Inflammatory macrophage treated with lipopolysaccharide for 1 hour (primary cell): ENCODE measurements at regions not wholly inside any gene's neighbourhood (a gene's known extent, or its start where the extent isn't known, plus 50 kb on each side); places are given as distances from the start of the nearest gene placed in this dataset.
A peak's percentile ranks its signal among the peaks of the same experiment; 100 is the strongest.

Experiments
- DNase-seq, 2 donors: peaks; one replicate each; pipeline ENCODE4 v3.0.0-alpha.2; 2020 to 2022

DNA sequence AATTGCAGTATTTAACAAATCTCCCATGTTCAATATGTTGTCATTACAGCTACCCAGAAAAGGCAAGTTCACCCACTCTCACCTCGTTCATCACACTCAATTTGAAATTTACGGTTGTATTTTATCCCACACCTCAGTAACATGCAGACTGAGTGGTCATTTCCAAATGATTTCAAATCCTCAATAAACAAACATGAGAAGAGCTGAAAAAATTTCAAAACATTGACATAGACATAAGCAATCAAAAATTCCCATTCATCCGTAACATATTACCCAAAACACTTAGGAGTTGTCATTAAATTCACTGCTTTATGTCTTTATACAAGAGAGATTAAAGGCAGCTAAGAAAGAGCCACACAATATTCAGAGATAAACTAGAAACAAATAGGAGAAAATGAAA lies 61.7 kb upstream of the NEBL start:
- no peak for DNase-seq

DNA sequence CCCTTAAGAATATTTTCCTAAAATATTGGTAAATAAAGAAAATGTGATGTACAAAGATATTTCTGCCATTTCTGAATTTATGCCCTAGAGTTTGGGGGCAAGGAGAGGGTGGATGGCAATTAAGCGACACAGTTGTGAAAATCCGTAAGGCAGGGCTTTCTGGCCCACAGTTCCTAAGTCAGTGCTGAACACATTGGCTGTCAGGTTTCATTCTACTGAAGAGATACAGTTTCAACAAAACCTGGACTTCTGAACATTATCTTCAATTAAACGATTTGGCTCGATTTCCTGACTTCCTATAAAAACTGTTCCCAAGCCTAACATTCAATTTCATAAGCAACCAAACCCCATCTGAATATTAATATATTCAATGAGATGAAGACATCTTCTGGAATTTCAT lies 61.1 kb upstream of the NEBL start:
- no peak for DNase-seq

DNA sequence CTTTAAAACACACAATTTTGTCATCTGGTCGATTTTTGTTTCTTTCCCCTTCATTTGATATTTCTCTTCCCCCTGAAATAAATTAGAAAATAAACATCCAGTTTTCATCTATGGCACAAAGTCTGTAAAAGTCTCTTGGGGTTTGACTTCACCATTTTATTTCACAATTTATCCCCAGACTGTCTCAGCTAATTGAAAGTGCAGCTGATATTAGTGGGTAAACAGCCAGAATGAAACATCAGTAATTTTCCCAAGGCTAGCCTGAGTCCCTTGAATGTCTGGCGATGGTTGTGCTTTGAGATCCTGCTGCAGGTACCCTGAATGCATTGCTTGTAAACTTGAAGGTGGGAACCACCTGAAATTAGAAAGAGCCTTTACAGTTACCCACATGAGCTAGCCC lies 60.6 kb upstream of the NEBL start:
- no peak for DNase-seq

DNA sequence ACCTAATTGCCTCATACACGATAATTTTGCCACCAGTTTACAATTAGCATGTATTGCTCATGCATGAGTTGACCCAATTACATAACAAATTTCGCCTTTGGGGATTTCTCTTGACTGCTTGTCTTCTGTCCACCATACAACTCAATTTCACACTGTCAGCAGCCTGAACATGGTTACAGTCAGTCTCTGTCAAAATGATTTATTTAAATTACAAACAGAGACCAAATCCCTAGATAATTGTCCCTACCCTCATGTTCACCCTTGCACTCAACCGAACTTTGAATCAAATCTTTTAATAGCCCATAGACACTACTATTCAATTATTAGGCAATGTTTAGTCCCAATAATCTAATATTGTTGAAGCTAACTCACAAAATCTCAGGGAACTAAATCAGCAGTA lies 59.7 kb upstream of the NEBL start:
- peak in 1 of 2 donors; percentile 7 for DNase-seq

DNA sequence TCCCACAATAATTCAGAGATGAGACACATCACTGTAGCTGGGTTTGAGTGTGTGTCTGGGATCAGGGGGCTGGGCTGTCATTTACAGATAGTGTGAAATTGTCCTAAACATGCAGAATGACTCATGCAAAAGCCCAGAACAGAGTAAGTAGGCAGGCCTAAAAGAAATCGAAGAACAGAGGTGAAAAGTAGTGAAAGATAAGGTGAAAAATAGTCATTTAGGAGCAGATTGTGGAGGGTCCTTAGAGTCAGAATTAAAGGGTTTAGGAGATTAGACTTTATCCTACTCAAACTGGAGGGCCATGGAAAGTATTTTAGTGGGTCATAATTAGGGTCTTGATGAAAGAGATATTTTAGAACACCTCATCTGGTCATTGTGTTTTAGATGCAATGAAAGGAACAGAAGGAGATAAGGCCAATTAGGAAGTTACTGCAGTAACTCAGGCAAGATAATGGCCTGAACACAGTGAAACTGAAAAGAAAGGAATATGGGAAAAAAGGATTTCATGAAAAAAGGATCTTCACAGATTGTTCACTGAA lies 58.3 kb upstream of the NEBL start:
- DNase-seq: no peak

DNA sequence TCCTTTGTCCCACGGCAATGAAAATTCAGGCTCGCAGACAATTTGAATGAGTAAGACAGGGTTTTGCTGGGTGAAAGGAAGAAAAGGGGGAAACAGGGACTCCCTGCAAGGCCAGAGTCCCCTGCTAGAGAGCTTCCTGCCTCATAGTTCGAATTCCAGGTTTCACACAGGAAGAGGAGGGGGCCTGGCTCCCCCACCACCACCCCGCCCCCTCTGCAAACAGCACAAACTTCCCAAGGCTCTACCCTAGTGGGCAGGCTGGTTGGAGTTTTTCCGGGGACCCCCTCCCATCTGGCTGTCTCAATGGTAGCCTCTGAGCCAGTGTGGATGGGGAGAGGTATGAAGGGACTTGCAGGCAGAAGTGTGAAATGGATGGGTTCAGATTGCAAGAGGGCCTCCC lies 57.4 kb upstream of the NEBL start:
- no peak for DNase-seq

DNA sequence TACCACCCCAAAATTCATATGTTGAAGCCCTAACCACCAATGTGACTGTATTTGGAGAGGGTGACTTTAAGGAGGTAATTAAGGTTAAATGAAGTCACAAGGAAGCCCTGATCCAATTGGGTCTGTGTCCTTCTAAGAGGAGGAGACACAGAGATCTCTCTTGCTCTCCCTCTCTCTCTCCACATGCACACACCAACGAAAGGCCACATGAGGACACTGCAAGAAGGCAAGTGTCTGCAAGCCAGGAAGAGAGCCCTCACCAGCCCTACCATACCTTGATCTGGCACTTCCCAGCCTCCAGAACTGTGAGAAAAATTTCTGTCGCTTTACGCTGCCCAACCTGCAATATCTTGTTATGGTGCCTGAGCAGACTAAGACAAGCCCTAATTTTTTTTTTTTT lies 56.0 kb upstream of the NEBL start:
- no peak for DNase-seq

DNA sequence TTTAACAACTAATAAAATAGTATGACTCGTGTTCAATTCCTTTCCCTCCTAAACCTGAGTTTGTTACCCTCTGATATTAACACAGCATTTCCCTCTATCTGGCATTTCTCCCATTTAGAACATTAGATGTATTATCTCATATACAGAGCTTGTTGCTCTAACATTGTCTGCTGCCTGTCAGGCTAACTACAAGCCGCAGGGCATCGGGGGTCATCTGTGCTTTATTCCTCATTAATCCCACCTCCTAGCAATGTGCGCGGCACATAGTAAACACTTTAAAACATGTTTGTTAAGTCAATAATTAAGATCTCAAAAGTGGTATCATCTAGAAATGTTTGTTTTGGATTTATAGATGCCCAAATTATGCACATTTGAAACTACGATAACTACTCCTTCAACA lies 52.9 kb upstream of the NEBL start:
- DNase-seq: no peak

DNA sequence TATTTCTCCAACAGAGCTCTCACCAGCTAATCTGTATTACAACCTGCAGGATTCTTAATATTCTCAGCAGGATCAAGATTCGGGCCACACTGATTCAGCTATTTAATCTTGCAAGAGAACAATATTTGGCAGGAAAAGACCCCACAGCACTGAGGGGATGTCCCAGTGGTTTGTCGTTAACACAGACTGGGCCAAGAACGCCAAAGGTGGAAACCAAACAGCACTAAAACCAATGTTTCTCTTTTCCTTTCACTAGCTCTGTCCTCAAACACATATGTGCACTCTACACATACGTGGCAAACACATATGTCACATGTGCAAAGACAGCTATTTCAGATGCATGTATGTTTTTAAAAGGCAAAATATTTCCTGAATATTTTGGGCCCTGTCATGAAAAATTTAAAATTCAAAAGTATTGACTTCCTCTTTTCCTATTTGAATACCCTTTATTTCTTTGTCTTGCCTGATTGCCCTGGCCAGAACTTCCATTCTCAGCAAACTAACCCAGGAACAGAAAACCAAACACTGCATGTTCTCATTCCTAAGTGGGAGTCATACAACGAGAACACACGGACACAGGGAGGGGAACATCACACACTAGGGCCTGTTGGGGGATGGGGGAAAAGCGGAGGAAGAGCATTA lies 51.7 kb upstream of the NEBL start:
- DNase-seq: no peak
